IPS-15b (cell line): ENCODE measurements at regions not wholly inside any gene's neighbourhood (a gene's known extent, or its start where the extent isn't known, plus 50 kb on each side); places are given as distances from the start of the nearest gene placed in this dataset.

ENCODE experiments used
- H3K27me3 ChIP-seq: one replicate; pipeline ENCODE4 v1.6.1; 2013; ENCODE audit warnings: low read length; ENCODE audit not compliant: control insufficient read depth, insufficient read depth
- H3K36me3 ChIP-seq: one replicate; pipeline ENCODE4 v1.6.1; 2013; ENCODE audit warnings: low read length; ENCODE audit not compliant: control insufficient read depth, insufficient read depth
- H3K4me1 ChIP-seq: one replicate; pipeline ENCODE4 v1.6.1; 2013; ENCODE audit warnings: mild to moderate bottlenecking, low read length; ENCODE audit not compliant: control insufficient read depth, insufficient read depth
- H3K4me3 ChIP-seq: one replicate; pipeline ENCODE4 v1.5.1; 2013; ENCODE audit warnings: low read depth, low read length
- H3K9ac ChIP-seq: one replicate; pipeline ENCODE4 v1.6.1; 2013; ENCODE audit warnings: low read depth, mild to moderate bottlenecking, low read length
- H3K9me3 ChIP-seq: one replicate; pipeline ENCODE4 v1.6.1; 2013; ENCODE audit warnings: mild to moderate bottlenecking, low read length; ENCODE audit not compliant: control insufficient read depth, insufficient read depth

DNA sequence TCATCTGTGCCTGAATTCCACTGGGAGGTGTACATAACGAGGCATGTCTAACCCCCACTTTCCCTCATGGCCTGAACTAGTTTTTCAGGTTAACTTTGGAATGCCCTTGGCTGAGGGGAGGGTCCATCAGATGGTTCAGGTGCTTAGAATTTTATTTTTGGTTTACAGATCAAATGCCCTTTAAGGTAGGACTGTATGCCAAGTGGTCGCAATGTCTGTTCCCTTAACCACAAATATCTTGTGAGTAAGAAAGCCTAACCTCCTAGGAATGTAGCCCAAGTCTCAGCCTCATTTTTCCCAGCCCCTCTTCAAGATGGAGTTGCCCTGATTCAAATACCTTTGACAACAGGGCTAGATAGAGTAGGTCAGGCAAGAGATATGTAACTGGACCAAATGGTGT lies 78.4 kb downstream of the RNASET2 start:
- Histone ChIP-seq H3K27me3 (no peaks in the 10 kb centered on the region), H3K9me3 (no peaks in the 10 kb centered on the region), H3K9ac (no peak overlapping the region)

DNA sequence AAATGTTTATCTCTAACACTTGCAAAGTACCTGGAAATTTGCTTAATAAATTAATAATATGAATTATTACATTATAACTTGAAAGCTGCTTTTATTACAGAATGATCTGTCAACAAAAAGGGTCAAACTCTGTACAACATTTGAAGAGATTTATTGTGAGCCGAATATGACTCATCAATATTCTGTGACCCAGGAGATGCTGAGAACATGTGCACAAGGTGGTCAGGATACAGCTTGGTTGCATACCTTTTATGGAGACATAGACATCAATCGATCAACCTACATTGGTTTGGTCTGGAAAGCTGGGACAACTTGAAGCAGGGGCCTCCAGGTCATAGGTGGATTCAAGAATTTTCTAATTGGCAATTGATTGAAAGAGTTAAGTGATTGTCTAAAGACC lies 79.0 kb downstream of the RNASET2 start:
- no peaks in the 10 kb centered on the region for H3K4me1 ChIP-seq
- H3K9ac ChIP-seq, result no peak overlapping the region
- H3K4me3 ChIP-seq, result no peak overlapping the region
- H3K9me3 ChIP-seq, result no peaks in the 10 kb centered on the region
- no peaks in the 10 kb centered on the region for H3K27me3 ChIP-seq
- no peaks in the 10 kb centered on the region for H3K36me3 ChIP-seq

More for the DNA sequence above, 78.4 kb downstream of the RNASET2 start:
- Histone ChIP-seq H3K4me1 (no peaks in the 10 kb centered on the region), H3K4me3 (no peak overlapping the region), H3K36me3 (no peaks in the 10 kb centered on the region)

DNA sequence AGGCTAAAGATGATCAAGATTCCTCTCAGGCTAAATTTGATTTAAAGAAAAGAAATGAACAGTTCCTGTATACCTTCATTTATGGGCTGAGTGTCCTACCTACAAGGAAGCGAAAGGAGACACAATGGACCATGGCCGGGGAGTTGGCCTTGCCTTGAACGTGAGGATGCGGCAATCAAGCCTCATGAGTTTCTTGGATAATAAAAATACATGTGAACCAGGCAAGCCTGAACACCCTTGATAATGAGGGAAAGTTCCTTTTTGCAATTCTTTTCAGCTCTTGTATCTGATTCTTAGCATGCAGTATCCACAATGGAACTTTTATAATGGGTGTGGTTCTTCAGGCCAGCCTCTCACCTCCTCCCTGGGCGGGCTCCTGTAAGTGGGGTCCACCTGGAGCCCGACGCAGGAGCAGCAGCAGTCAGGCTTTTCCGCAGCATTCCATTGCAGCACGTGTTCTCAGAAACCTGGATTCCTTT lies 83.8 kb downstream of the RNASET2 start:
- Histone ChIP-seq H3K4me1 (no peaks in the 10 kb centered on the region), H3K9ac (no peak overlapping the region), H3K9me3 (no peaks in the 10 kb centered on the region), H3K27me3 (no peaks in the 10 kb centered on the region), H3K36me3 (no peaks in the 10 kb centered on the region), H3K4me3 (no peak overlapping the region)

DNA sequence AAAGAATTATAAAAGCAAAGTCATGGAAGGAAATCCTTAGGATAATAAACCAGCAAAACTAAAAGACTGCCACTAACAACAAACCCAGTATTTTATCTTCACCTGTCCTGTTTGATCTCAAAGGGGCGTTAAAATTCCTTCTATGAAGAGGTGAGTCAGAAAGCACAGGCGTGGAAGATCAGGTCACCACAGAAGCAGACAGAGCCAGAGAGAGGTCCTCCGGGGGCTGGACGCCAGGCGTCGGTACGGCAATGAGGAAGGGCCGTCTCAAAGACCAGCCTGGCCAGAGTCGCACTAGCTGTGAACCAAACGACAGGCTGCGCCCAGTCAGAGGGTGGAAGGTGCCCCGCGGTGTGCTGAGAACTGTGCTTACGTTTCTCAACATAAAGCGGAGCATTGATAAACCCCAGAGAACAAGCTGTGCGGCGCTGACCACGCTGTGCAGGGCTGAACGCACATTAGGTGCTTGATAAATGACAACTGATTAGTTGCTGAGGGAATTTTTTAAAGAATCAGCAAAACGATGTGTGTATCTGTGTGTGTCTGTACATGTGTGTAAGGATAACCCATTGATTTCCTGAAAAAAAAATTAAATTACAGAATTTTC lies 85.6 kb downstream of the RNASET2 start:
- H3K4me1 ChIP-seq, result no peaks in the 10 kb centered on the region
- no peaks in the 10 kb centered on the region for H3K27me3 ChIP-seq
- H3K9ac ChIP-seq, result no peak overlapping the region
- no peak overlapping the region for H3K4me3 ChIP-seq
- H3K36me3 ChIP-seq, result no peaks in the 10 kb centered on the region
- no peaks in the 10 kb centered on the region for H3K9me3 ChIP-seq

DNA sequence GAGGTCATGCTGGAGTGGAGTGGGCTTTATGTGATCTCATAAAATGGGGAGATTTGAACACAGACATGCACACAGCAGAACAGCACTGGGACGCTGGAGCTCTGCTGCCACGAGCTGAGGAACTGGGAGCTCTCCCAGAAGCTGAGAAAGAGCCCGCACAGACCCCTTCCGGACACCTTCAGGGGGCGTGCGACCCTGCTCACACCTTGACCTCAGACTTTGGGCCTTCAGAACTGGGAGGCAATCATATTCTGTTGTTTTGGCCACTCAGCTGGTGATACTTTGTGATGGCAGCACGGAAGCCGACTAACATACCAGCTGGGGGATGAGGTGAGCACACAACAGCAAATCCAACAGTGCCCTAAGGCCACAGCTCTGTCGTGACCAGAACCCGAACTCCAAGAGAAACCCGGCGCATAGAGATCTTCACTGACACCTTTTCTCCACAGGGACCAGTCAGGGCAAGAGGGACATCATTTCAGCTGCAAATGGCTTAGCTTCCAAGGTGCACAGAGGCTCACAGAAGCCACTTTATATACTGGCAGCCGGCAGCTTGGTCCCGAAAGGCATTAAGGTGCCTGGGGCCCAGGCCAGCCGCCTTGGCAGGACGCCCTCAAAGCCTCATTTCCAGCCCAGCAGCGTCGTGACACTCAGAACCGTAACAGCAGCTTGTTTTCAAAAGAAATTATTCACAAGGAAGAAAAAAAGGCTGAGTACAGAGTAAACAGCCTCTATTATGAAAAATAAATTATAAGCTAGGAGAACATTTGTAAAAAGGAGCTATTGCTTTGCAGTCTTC lies 89.3 kb downstream of the RNASET2 start:
- Histone ChIP-seq H3K27me3 (peaks cover 4% of the 10 kb centered on the region), H3K4me1 (no peaks in the 10 kb centered on the region), H3K36me3 (no peaks in the 10 kb centered on the region), H3K9ac (no peak overlapping the region), H3K4me3 (no peak overlapping the region), H3K9me3 (no peaks in the 10 kb centered on the region)

DNA sequence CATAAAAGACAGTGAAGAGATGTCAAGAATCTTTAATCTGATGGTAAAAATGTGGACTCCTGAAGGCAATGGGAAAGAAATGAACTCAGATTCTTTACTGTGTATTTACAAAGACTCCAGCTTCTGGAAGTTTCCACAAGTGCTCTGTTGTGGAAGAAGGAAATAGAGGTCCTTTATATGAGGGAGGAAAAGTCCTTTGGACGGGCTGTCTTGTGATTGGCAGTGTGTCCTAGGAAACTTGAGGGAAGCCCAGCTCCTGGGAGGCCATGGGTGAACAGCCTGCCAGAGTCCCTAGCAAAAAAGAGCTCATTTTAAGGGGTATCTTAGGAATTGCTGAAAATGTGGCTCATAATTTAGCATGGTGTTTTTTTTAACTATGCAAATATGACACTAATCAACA lies 92.0 kb downstream of the RNASET2 start:
- Histone ChIP-seq H3K36me3 (no peaks in the 10 kb centered on the region), H3K4me3 (no peak overlapping the region), H3K27me3 (peaks cover 15% of the 10 kb centered on the region), H3K4me1 (no peaks in the 10 kb centered on the region), H3K9ac (no peak overlapping the region), H3K9me3 (no peaks in the 10 kb centered on the region)

DNA sequence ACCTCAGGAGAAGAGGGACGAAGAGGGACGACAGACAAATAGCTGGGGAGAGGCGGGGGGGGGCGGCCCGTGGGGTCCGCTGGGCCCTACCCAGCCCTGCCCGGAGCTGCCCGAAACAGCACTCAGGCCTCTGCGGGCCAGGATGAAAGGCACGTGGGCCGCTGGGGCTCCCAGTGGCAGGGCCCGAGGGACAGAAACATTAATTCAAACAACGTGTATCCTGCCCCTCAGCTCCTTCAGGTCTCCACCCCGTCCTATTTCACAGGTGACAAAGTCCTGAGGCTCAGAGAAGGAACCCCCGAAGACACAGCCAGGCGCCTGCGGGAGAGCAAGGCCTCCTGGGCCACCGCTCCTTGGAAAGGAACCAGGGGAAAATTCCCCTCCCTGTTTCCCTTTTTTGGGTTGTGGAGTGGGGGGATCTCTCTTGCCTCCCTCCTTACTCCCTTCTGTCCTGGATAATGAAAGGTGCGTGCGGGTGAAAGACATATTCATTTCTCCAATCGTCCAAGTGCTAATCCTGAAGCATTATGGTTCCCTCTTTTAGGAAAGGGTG lies 93.3 kb downstream of the RNASET2 start:
- no peaks in the 10 kb centered on the region for H3K36me3 ChIP-seq
- no peaks in the 10 kb centered on the region for H3K9me3 ChIP-seq
- H3K27me3 ChIP-seq, result peaks cover 15% of the 10 kb centered on the region
- H3K9ac ChIP-seq, result peak overlapping the region; percentile 29
- peak overlapping the region; percentile 70 for H3K4me3 ChIP-seq
- H3K4me1 ChIP-seq, result no peaks in the 10 kb centered on the region

DNA sequence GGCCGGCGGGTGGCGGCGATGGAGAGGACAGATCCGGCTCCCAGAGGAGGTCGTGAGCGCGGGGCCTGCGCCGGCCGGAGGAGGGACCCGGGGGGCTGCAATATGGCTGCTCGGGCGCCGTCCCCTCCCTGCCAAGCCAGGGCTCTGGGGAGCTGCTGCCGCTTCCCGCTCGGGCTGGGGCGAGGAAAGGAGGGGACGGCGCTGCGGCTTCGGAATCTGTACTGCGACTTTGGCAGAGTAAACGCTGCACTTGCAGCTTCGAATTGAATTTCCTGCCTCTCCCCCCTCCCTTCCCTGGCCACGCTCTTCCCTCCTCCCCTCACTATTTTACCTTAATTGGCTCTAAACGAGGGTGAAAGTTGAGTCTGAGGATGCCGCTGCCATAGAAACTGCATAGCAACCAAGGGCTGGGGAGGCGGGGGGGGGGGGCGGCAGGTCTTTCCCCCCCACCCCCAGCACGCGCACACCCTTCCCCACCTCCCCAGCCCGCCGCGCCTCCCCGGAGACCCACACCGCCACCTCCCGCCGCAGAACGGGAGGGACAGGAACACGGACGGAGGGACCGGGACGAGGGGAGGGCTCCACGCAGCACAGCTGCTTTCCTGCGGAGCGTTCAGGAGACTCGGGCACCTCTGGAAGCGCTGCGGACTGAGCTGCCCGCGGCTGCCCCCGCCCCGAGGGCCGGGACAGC lies 93.9 kb downstream of the RNASET2 start:
- Histone ChIP-seq H3K4me3 (peak overlapping the region; percentile 70), H3K4me1 (no peaks in the 10 kb centered on the region), H3K9ac (peak overlapping the region; percentile 49), H3K36me3 (no peaks in the 10 kb centered on the region), H3K27me3 (peaks cover 15% of the 10 kb centered on the region), H3K9me3 (no peaks in the 10 kb centered on the region)

DNA sequence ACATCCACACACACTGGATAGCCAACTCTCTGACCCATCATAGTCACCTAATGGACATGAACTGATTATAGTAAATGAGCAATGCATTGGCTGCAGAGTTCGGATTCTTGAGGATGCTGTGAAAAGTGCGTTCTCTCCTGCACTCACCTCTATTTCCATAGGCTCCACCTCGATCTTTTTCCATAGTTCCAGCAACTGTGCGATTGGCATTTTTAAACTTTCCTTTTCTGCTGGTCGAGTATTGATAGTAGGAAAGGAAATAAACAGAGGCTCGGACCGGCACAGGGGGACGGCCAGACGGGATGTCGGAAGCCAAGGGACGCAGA lies 94.4 kb downstream of the RNASET2 start:
- no peaks in the 10 kb centered on the region for H3K4me1 ChIP-seq
- H3K27me3 ChIP-seq, result peaks cover 15% of the 10 kb centered on the region
- peak overlapping the region; percentile 49 for H3K9ac ChIP-seq
- H3K9me3 ChIP-seq, result no peaks in the 10 kb centered on the region
- H3K4me3 ChIP-seq, result peak overlapping the region; percentile 70
- H3K36me3 ChIP-seq, result no peaks in the 10 kb centered on the region

DNA sequence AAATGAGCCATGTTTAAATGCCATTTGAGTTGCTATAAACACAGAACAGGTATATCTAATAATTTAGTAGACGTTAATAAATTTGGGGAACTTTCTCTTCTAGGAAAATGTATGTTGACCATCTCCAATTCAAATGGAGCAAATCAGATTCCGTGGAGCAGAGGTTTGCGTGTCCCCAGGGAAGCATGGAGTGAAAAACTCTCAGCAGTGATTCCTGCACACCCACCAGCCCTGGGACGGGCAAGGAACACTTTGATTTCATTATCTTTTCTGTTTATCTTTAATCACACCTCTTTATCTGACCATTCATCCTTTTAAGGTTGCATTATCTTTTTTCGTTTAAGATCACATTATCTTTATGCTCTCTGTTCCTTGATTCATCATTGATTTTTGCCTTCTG lies 95.0 kb downstream of the RNASET2 start:
- no peaks in the 10 kb centered on the region for H3K36me3 ChIP-seq
- H3K9ac ChIP-seq, result no peak overlapping the region
- H3K4me3 ChIP-seq, result peak overlapping the region; percentile 70
- no peaks in the 10 kb centered on the region for H3K9me3 ChIP-seq
- peaks cover 15% of the 10 kb centered on the region for H3K27me3 ChIP-seq
- H3K4me1 ChIP-seq, result no peaks in the 10 kb centered on the region

DNA sequence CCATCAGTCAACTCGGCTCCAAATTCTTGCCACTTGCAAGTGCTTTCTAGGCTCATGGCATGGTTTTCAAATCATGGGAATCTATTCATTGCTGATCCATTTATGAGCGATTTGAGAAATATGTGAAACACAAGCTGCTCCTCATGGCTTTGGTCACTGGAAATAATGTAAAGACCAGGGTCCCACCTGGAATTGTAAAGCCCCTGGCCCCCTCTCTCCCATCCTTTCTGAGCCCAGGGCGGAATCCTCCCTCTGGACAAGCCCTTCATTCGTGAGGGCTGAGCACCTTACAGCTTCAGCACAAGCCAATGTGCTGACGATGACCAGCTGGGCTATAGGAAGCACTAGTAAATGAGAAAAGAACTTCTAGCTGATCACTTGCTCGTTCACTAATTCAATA lies 96.0 kb downstream of the RNASET2 start:
- H3K9ac ChIP-seq, result no peak overlapping the region
- H3K4me1 ChIP-seq, result no peaks in the 10 kb centered on the region
- H3K36me3 ChIP-seq, result no peaks in the 10 kb centered on the region
- no peak overlapping the region for H3K4me3 ChIP-seq
- H3K27me3 ChIP-seq, result peaks cover 15% of the 10 kb centered on the region
- no peaks in the 10 kb centered on the region for H3K9me3 ChIP-seq
